Endothelial cell of umbilical vein (primary cell): ENCODE measurements at regions not wholly inside any gene's neighbourhood (a gene's known extent, or its start where the extent isn't known, plus 50 kb on each side); places are given as distances from the start of the nearest gene placed in this dataset.
A peak's percentile ranks its signal among the peaks of the same experiment; 100 is the strongest.

Source experiments
- BruUV-seq: library from RNA; stranded (reverse); fragments of 400-500 nt; replicated peaks from 2 replicates; lab custom pipeline; 2021; lab: Mats Ljungman, UMichigan
- CTCF ChIA-PET: fragments of 300-600, 350-600 bp; sonication (Branson Sonifier 250); formaldehyde crosslinking; loops from one replicate; lab custom pipeline; 2021; ENCODE audit warnings: antibody characterized with exemption, inconsistent platforms; lab: Charles Lee
- POLR2A ChIA-PET: fragments of 300-600, 350-600 bp; sonication (Branson Sonifier 250); formaldehyde crosslinking; loops from one replicate; lab custom pipeline; 2021; ENCODE audit warnings: antibody characterized with exemption, inconsistent platforms; lab: Charles Lee
- DNase-seq: peaks from one replicate; pipeline ENCODE4 v3.0.0-alpha.2; 2011; ENCODE audit warnings: low read depth, low spot score
- FAIRE-seq: peaks from 2 replicates; lab custom pipeline; 2011; peaks lifted over from hg19 to GRCh38; lab: Jason Lieb, UNC
- H2AFZ ChIP-seq: 2 replicates; pipeline ENCODE4 v1.6.0; 2012; ENCODE audit warnings: low read depth, low read length, control low read depth, inconsistent platforms
- H3K27ac ChIP-seq: 2 replicates; pipeline ENCODE4 v1.5.1; 2011; ENCODE audit warnings: low read depth, mild to moderate bottlenecking, control low read depth, low read length, moderate library complexity; ENCODE audit not compliant: insufficient read depth
- H3K27me3 ChIP-seq, 2 experiments: 2 replicates each; pipeline versions ENCODE4 v1.6.0 to v1.6.1; 2011; ENCODE audit warnings: low read length in 2 of 2, mixed read lengths in 1 of 2; ENCODE audit not compliant: control insufficient read depth in 2 of 2, insufficient read depth in 2 of 2
- H3K36me3 ChIP-seq, 2 experiments: 2 replicates in 1 of 2; 3 replicates in 1 of 2; pipeline ENCODE4 v1.5.1; 2011; ENCODE audit warnings: low read length in 2 of 2, mild to moderate bottlenecking in 1 of 2, moderate library complexity in 1 of 2; ENCODE audit not compliant: control insufficient read depth in 2 of 2, insufficient read depth in 2 of 2; ENCODE audit errors: extremely low read depth in 1 of 2
- H3K4me1 ChIP-seq: 3 replicates; pipeline ENCODE4 v1.5.1; 2011; ENCODE audit warnings: mild to moderate bottlenecking, low read length; ENCODE audit not compliant: control insufficient read depth, insufficient read depth; ENCODE audit errors: extremely low read depth
- H3K4me2 ChIP-seq: 2 replicates; pipeline ENCODE4 v1.6.1; 2011; ENCODE audit warnings: low read length, control low read depth, mixed read lengths; ENCODE audit not compliant: insufficient read depth
- H3K4me3 ChIP-seq, 3 experiments: fragments of 200-600 bp in 1 of 3; sonication (generic), shearing (Covaris generic) in 1 of 3; replicated peaks in 1 of 3; 2 replicates each; pipeline ENCODE4 v1.5.1; 2011 to 2016; ENCODE audit warnings: control low read depth in 3 of 3, low read length in 3 of 3, mild to moderate bottlenecking in 2 of 3, inconsistent platforms in 1 of 3, low read depth in 1 of 3, moderate library complexity in 1 of 3; ENCODE audit not compliant: insufficient read depth in 1 of 3
- H3K79me2 ChIP-seq: 2 replicates; pipeline ENCODE4 v1.6.0; 2012; ENCODE audit warnings: low read length, inconsistent platforms; ENCODE audit not compliant: control insufficient read depth, insufficient read depth
- H3K9ac ChIP-seq: replicated peaks from 2 replicates; pipeline ENCODE3; 2011; ENCODE audit warnings: low read length, control low read depth; ENCODE audit not compliant: insufficient read depth; ENCODE audit errors: extremely low read depth
- H3K9me1 ChIP-seq: replicated peaks from 3 replicates; pipeline ENCODE4 v1.6.0; 2011; ENCODE audit warnings: mild to moderate bottlenecking, low read length; ENCODE audit not compliant: control insufficient read depth, insufficient read depth; ENCODE audit errors: extremely low read depth
- H3K9me3 ChIP-seq: replicated peaks from 2 replicates; pipeline ENCODE4 v1.5.1; 2012; ENCODE audit warnings: low read length, inconsistent platforms; ENCODE audit not compliant: control insufficient read depth, insufficient read depth
- H4K20me1 ChIP-seq: replicated peaks from 2 replicates; pipeline ENCODE3; 2011; ENCODE audit warnings: mild to moderate bottlenecking, low read length; ENCODE audit not compliant: control insufficient read depth, insufficient read depth; ENCODE audit errors: extremely low read depth
- CTCF ChIP-seq, 2 donors: IDR thresholded peaks; 1 replicate in 1 of 2; 2 replicates in 1 of 2; pipeline ENCODE4 v1.5.1; 2011; ENCODE audit warnings: low read length in 2 of 2, mild to moderate bottlenecking in 2 of 2, moderate library complexity in 2 of 2, control low read depth in 1 of 2, inconsistent platforms in 1 of 2, low read depth in 1 of 2; ENCODE audit not compliant: insufficient read depth in 1 of 2; ENCODE audit errors: extremely low read depth in 1 of 2
- EZH2 ChIP-seq: IDR thresholded peaks from 2 replicates; pipeline ENCODE4 v1.6.1; 2012; ENCODE audit warnings: borderline replicate concordance, low read depth, mild to moderate bottlenecking, moderate library complexity, low read length, inconsistent platforms; ENCODE audit not compliant: severe bottlenecking
- FOS ChIP-seq: IDR thresholded peaks from 2 replicates; pipeline ENCODE4 v1.6.1; 2011; ENCODE audit warnings: mild to moderate bottlenecking, low read length, moderate library complexity, borderline replicate concordance; ENCODE audit not compliant: insufficient read depth
- GATA2 ChIP-seq: IDR thresholded peaks from 2 replicates; pipeline ENCODE4 v1.7.0; 2011; ENCODE audit warnings: low read depth, mild to moderate bottlenecking, moderate library complexity, mixed read lengths, low read length; ENCODE audit not compliant: insufficient read length, insufficient read depth
- JUN ChIP-seq: IDR thresholded peaks from 2 replicates; pipeline ENCODE4 v1.6.1; 2011; ENCODE audit warnings: borderline replicate concordance, low read depth; ENCODE audit not compliant: insufficient read length, insufficient read depth
- MYC ChIP-seq: IDR thresholded peaks from one replicate; pipeline ENCODE4 v1.6.1; 2011; ENCODE audit warnings: mild to moderate bottlenecking, low read depth, low read length
- POLR2A ChIP-seq: IDR thresholded peaks from 2 replicates; pipeline ENCODE4 v1.6.1; 2012; ENCODE audit warnings: low read depth, mild to moderate bottlenecking, control low read depth, low read length
- POLR2AphosphoS5 ChIP-seq: IDR thresholded peaks from 2 replicates; pipeline ENCODE4 v1.6.1; 2012; ENCODE audit warnings: low read depth, mild to moderate bottlenecking, control low read depth, low read length, moderate library complexity; ENCODE audit not compliant: insufficient read depth
- dilution Hi-C: fragments of 300-500 bp; cut with MboI; formaldehyde crosslinking; loops from one replicate; pipeline ENCODE4 v1.15.0; 2019; ENCODE audit warnings: low sequenced_read_pairs; ENCODE audit not compliant: extremely low pct_ligation_motif_present
- intact Hi-C: fragments of 100-400 bp; cut with micrococcal nuclease; formaldehyde crosslinking; loops from one replicate; pipeline ENCODE4 v1.10.0; 2022
- TF ChIP-seq, protein P1 (sequence below): IDR thresholded peaks from 2 replicates; pipeline ENCODE4 v1.6.1; 2011; ENCODE audit not compliant: insufficient read depth, insufficient read length

- Histone ChIP-seq H3K36me3 (no peaks in the 10 kb centered on the region), H2AFZ (no peak overlapping the region), H3K9ac (no peak overlapping the region), H3K4me2 (no peak overlapping the region), H3K4me3 (no peak overlapping the region), H3K9me3 (peaks cover 4% of the 10 kb centered on the region), H3K27me3 (no peaks in the 10 kb centered on the region), H3K79me2 (no peaks in the 10 kb centered on the region), H4K20me1 (no peaks in the 10 kb centered on the region), H3K9me1 (no peaks in the 10 kb centered on the region), H3K4me1 (no peaks in the 10 kb centered on the region), H3K27ac (no peak overlapping the region)
- no peak for DNase-seq
- dilution Hi-C loops (no loop called here), intact Hi-C loops (no loop called here)
- TF ChIP-seq JUN = no peak
- TF ChIP-seq, protein P1, sequence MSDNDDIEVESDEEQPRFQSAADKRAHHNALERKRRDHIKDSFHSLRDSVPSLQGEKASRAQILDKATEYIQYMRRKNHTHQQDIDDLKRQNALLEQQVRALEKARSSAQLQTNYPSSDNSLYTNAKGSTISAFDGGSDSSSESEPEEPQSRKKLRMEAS = no peak
- peak in 1 of 2 donors; percentile 6 for TF ChIP-seq CTCF (IDR thresholded peaks at IDR 0.05; ENCODE audit: extremely low read depth in 1 of 2, insufficient read depth in 1 of 2, low read depth in 1 of 2, low read length in 2 of 2)
- no peak for TF ChIP-seq POLR2AphosphoS5
- FAIRE-seq = no peak
- BruUV-seq = no TSS peak
- CTCF ChIA-PET = no interaction called here
- POLR2A ChIA-PET = no interaction called here
Measured at GRCh38 chr2:125516496-125517109, 1139.4 kb upstream of the GYPC start.

DNA sequence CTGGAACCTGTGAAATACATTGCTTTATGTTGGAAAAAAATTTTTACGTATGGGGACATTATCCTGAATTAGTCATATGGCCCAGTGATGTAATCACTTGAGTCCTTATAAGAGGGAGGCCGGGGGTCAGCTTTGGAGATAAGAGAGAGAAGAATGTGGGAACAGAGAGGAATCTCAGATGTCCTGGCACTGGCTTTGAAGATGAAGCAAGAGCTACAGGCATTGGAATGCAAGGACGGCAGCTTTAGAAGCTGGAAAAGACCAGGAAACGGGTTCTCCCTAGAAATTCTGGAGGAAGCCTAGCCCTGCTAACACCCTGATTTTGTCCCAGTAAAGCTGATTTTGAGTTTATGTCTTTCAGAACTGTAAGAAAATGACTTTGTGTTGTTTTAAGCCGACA lies 1129.9 kb upstream of the GYPC start:
- Histone ChIP-seq H3K4me2 (no peak overlapping the region), H3K36me3 (no peaks in the 10 kb centered on the region), H3K9me3 (peaks cover 4% of the 10 kb centered on the region), H2AFZ (no peak overlapping the region), H3K79me2 (no peaks in the 10 kb centered on the region), H3K9me1 (no peaks in the 10 kb centered on the region), H3K27me3 (no peaks in the 10 kb centered on the region), H3K27ac (no peak overlapping the region), H4K20me1 (no peaks in the 10 kb centered on the region), H3K4me1 (no peaks in the 10 kb centered on the region), H3K9ac (no peak overlapping the region), H3K4me3 (no peak overlapping the region)
- POLR2A ChIA-PET = no interaction called here
- dilution Hi-C loops = no loop called here
- FAIRE-seq (no peak), DNase-seq (no peak)
- CTCF ChIA-PET = no interaction called here
- no TSS peak for BruUV-seq
- TF ChIP-seq MYC = no peak
- no peak for TF ChIP-seq POLR2AphosphoS5
- TF ChIP-seq EZH2 = no peak
- no peak for TF ChIP-seq POLR2A
- TF ChIP-seq GATA2 = no peak
- no peak for TF ChIP-seq FOS
- TF ChIP-seq, protein P1 = no peak
- no peak for TF ChIP-seq CTCF (IDR thresholded peaks at IDR 0.05; ENCODE audit: extremely low read depth in 1 of 2, insufficient read depth in 1 of 2, low read depth in 1 of 2, low read length in 2 of 2)
- no peak for TF ChIP-seq JUN
- intact Hi-C loops = no loop called here
